Astrocyte (in vitro differentiated cells and primary cell): ENCODE measurements at regions not wholly inside any gene's neighbourhood (a gene's known extent, or its start where the extent isn't known, plus 50 kb on each side); places are given as distances from the start of the nearest gene placed in this dataset.

Source experiments
- EZH2 ChIP-seq: IDR thresholded peaks from 2 replicates; pipeline ENCODE4 v1.6.1; 2012; ENCODE audit warnings: mild to moderate bottlenecking, low read length, inconsistent platforms; ENCODE audit not compliant: insufficient read depth
- TF ChIP-seq, protein P1 (sequence below): IDR thresholded peaks from 2 replicates; pipeline ENCODE4 v1.5.1; 2011; ENCODE audit warnings: low read depth, mild to moderate bottlenecking, inconsistent platforms, low read length, moderate library complexity; ENCODE audit not compliant: insufficient read depth

DNA sequence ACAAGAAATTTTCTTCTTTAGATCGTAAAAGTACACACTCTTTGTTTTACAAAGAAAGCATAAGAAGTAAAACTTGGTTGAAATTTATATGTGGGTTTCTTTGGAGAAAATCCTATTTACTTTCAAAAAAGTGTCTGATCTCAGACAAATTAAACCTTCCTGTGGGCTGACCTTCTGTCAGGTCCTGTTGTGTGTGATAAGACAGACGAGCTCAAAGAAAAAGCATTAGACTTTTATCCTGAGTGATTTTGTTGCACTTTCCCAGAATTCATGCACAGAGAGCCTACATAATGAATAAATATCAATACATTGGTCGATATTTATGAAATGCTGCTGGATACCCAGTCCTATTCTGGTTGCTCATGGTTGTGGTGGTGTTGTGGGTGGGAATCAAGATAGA is 302.1 kb upstream of the SYNCRIP start:
- TF ChIP-seq, protein P1, sequence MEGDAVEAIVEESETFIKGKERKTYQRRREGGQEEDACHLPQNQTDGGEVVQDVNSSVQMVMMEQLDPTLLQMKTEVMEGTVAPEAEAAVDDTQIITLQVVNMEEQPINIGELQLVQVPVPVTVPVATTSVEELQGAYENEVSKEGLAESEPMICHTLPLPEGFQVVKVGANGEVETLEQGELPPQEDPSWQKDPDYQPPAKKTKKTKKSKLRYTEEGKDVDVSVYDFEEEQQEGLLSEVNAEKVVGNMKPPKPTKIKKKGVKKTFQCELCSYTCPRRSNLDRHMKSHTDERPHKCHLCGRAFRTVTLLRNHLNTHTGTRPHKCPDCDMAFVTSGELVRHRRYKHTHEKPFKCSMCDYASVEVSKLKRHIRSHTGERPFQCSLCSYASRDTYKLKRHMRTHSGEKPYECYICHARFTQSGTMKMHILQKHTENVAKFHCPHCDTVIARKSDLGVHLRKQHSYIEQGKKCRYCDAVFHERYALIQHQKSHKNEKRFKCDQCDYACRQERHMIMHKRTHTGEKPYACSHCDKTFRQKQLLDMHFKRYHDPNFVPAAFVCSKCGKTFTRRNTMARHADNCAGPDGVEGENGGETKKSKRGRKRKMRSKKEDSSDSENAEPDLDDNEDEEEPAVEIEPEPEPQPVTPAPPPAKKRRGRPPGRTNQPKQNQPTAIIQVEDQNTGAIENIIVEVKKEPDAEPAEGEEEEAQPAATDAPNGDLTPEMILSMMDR: no peak
- TF ChIP-seq EZH2: no peak
